Neural cell (in vitro differentiated cells): ENCODE measurements at regions not wholly inside any gene's neighbourhood (a gene's known extent, or its start where the extent isn't known, plus 50 kb on each side); places are given as distances from the start of the nearest gene placed in this dataset.

Experiments used
- H2AFZ ChIP-seq: fragments of 200-600, 300-800 bp; sonication (generic), shearing (Covaris generic); 2 replicates; pipeline ENCODE4 v1.6.0; 2014; ENCODE audit warnings: low read depth, mild to moderate bottlenecking, antibody characterized with exemption, low read length, moderate library complexity
- H3F3A ChIP-seq: fragments of 200-600 bp; shearing (Covaris generic); 2 replicates; pipeline ENCODE4 v1.6.1; 2016; ENCODE audit warnings: mild to moderate bottlenecking, moderate library complexity, mixed read lengths, antibody characterized with exemption, low read length; ENCODE audit not compliant: insufficient read depth, poor library complexity, severe bottlenecking
- H3K27ac ChIP-seq: fragments of 200-600, 300-800 bp; sonication (generic), shearing (Covaris generic); 2 replicates; pipeline ENCODE4 v1.5.1; 2014; ENCODE audit warnings: mild to moderate bottlenecking, low read length, moderate library complexity
- H3K27me3 ChIP-seq: fragments of 300-800, 200-600 bp; sonication (generic), shearing (Covaris generic); 2 replicates; pipeline ENCODE4 v1.6.0; 2014; ENCODE audit warnings: mild to moderate bottlenecking, low read depth, low read length, moderate library complexity; ENCODE audit not compliant: insufficient read depth
- H3K36me3 ChIP-seq: fragments of 300-800, 200-600 bp; sonication (generic), shearing (Covaris generic); 2 replicates; pipeline ENCODE4 v1.5.1; 2014; ENCODE audit warnings: mild to moderate bottlenecking, antibody characterized with exemption, low read length, moderate library complexity; ENCODE audit not compliant: insufficient read depth
- H3K4me2 ChIP-seq: fragments of 300-800, 200-600 bp; sonication (generic), shearing (Covaris generic); 2 replicates; pipeline ENCODE4 v1.6.0; 2014; ENCODE audit warnings: mild to moderate bottlenecking, low read length
- H3K4me3 ChIP-seq: fragments of 300-800, 200-600 bp; sonication (generic), shearing (Covaris generic); 2 replicates; pipeline ENCODE4 v1.5.1; 2014; ENCODE audit warnings: mild to moderate bottlenecking, low read length, moderate library complexity
- H3K79me2 ChIP-seq: fragments of 200-600 bp; shearing (Covaris generic); replicated peaks from 2 replicates; pipeline ENCODE4 v1.6.0; 2014; ENCODE audit warnings: mild to moderate bottlenecking, low read length, moderate library complexity; ENCODE audit not compliant: insufficient read depth
- H3K9ac ChIP-seq: fragments of 300-800, 200-600 bp; sonication (generic), shearing (Covaris generic); 2 replicates; pipeline ENCODE4 v1.6.1; 2016; ENCODE audit warnings: mild to moderate bottlenecking, low read length, mixed read lengths
- H3K9me2 ChIP-seq: fragments of 200-600 bp; shearing (Covaris generic); 2 replicates; pipeline ENCODE4 v1.6.1; 2016; ENCODE audit warnings: mild to moderate bottlenecking, low read length, mixed read lengths; ENCODE audit not compliant: insufficient read depth
- H3K9me3 ChIP-seq: fragments of 200-600, 300-800 bp; sonication (generic), shearing (Covaris generic); 2 replicates; pipeline ENCODE4 v1.6.1; 2016; ENCODE audit warnings: mild to moderate bottlenecking, mixed run types, low read length, moderate library complexity, mixed read lengths
- H4K20me1 ChIP-seq: fragments of 200-600 bp; shearing (Covaris generic); 2 replicates; pipeline ENCODE4 v1.6.1; 2016; ENCODE audit warnings: mild to moderate bottlenecking, mixed run types; ENCODE audit not compliant: insufficient read depth
- CTCF ChIP-seq: fragments of 450-650 bp; IDR thresholded peaks from 2 replicates; pipeline ENCODE4 v1.5.1; 2014; ENCODE audit warnings: antibody characterized with exemption, mild to moderate bottlenecking, moderate library complexity; ENCODE audit not compliant: poor library complexity, severe bottlenecking
- EP300 ChIP-seq: fragments of 450-650 bp; conservative IDR thresholded peaks from 2 replicates; pipeline ENCODE4 v1.6.1; 2014; ENCODE audit warnings: antibody characterized with exemption, mild to moderate bottlenecking, moderate library complexity; ENCODE audit not compliant: poor library complexity, severe bottlenecking
- EZH2 ChIP-seq: fragments of 200-600, 300-800 bp; shearing (Covaris generic), sonication (generic); IDR thresholded peaks from 2 replicates; pipeline ENCODE4 v1.6.1; 2014; ENCODE audit warnings: antibody characterized with exemption, low read length, borderline replicate concordance, mild to moderate bottlenecking; ENCODE audit not compliant: insufficient read depth, poor library complexity, severe bottlenecking
- MXI1 ChIP-seq: fragments of 450-650 bp; conservative IDR thresholded peaks from 2 replicates; pipeline ENCODE4 v1.6.1; 2014; ENCODE audit warnings: antibody characterized with exemption, mild to moderate bottlenecking; ENCODE audit not compliant: poor library complexity, severe bottlenecking
- POLR2AphosphoS5 ChIP-seq: IDR thresholded peaks from 2 replicates; pipeline ENCODE4 v1.6.1; 2012
- RAD21 ChIP-seq: fragments of 450-650 bp; conservative IDR thresholded peaks from 2 replicates; pipeline ENCODE4 v1.6.1; 2014; ENCODE audit warnings: antibody characterized with exemption, mild to moderate bottlenecking, moderate library complexity
- REST ChIP-seq: IDR thresholded peaks from 2 replicates; pipeline ENCODE4 v1.6.1; 2012; ENCODE audit warnings: borderline replicate concordance
- SMC3 ChIP-seq: fragments of 450-650 bp; conservative IDR thresholded peaks from 2 replicates; pipeline ENCODE4 v1.6.1; 2014; ENCODE audit warnings: antibody characterized with exemption, mild to moderate bottlenecking, moderate library complexity; ENCODE audit not compliant: poor library complexity
- TAF1 ChIP-seq: IDR thresholded peaks from 2 replicates; pipeline ENCODE4 v1.6.1; 2012; ENCODE audit warnings: low read depth

GRCh38 chr9:28318515-28318914 lies 745.2 kb upstream of the C9orf72 start:
- no peak overlapping the region for H3K4me2 ChIP-seq
- H3K9me3 ChIP-seq, result no peaks in the 10 kb centered on the region
- no peaks in the 10 kb centered on the region for H3K36me3 ChIP-seq
- H3F3A ChIP-seq, result no peaks in the 10 kb centered on the region
- no peaks in the 10 kb centered on the region for H3K79me2 ChIP-seq
- no peak overlapping the region for H3K27ac ChIP-seq
- no peak for TF ChIP-seq EZH2
- TF ChIP-seq EP300, result no peak
- TF ChIP-seq RAD21, result no peak
- no peak for TF ChIP-seq CTCF
- no peak for TF ChIP-seq SMC3
- TF ChIP-seq POLR2AphosphoS5, result no peak
- no peak for TF ChIP-seq MXI1
- no peak for TF ChIP-seq TAF1
- no peak for TF ChIP-seq REST
- H3K9ac ChIP-seq, result no peak overlapping the region
- no peaks in the 10 kb centered on the region for H3K27me3 ChIP-seq
- no peak overlapping the region for H2AFZ ChIP-seq
- H3K9me2 ChIP-seq, result no peaks in the 10 kb centered on the region
- H4K20me1 ChIP-seq, result no peaks in the 10 kb centered on the region
- no peak overlapping the region for H3K4me3 ChIP-seq

- Histone ChIP-seq H3K4me2 (peak overlapping the region; percentile 6), H3K27me3 (no peaks in the 10 kb centered on the region), H3F3A (no peaks in the 10 kb centered on the region), H2AFZ (no peak overlapping the region), H3K9me2 (no peaks in the 10 kb centered on the region), H4K20me1 (no peaks in the 10 kb centered on the region), H3K9me3 (no peaks in the 10 kb centered on the region), H3K4me3 (no peak overlapping the region), H3K9ac (no peak overlapping the region), H3K27ac (no peak overlapping the region), H3K79me2 (no peaks in the 10 kb centered on the region), H3K36me3 (no peaks in the 10 kb centered on the region)
- TF ChIP-seq TAF1 (no peak), POLR2AphosphoS5 (no peak), SMC3 (no peak), CTCF (no peak), MXI1 (no peak), EZH2 (no peak), RAD21 (no peak), EP300 (no peak), REST (no peak)
Measured at GRCh38 chr9:28319981-28320380, 746.7 kb upstream of the C9orf72 start.
